SK-N-SH (cell line): ENCODE measurements at regions not wholly inside any gene's neighbourhood (a gene's known extent, or its start where the extent isn't known, plus 50 kb on each side); places are given as distances from the start of the nearest gene placed in this dataset.
"Not testable (repeated sequence)": the region's sequence is repeated elsewhere in the genome, so short reads cannot be mapped to it uniquely, and the experiment has no call there.

ENCODE experiments used
- EP300 ChIP-seq, 2 experiments: IDR thresholded peaks; 2 replicates each; pipeline versions ENCODE4 v1.4.0 to v1.6.1; 2012; ENCODE audit warnings: borderline replicate concordance in 1 of 2, low read depth in 1 of 2, low read length in 1 of 2
- FOXM1 ChIP-seq: IDR thresholded peaks from 2 replicates; pipeline ENCODE4 v1.4.0; 2012; ENCODE audit warnings: low read depth, mild to moderate bottlenecking
- GABPA ChIP-seq: IDR thresholded peaks from 2 replicates; pipeline ENCODE4 v1.4.0; 2012; ENCODE audit warnings: low read depth, mild to moderate bottlenecking
- JUND ChIP-seq: IDR thresholded peaks from 2 replicates; pipeline ENCODE4 v1.4.0; 2012
- MXI1 ChIP-seq: IDR thresholded peaks from 2 replicates; pipeline ENCODE4 v1.6.1; 2012; ENCODE audit warnings: mild to moderate bottlenecking, low read depth, low read length, improper control_type of control experiment
- NFIC ChIP-seq: IDR thresholded peaks from 2 replicates; pipeline ENCODE4 v1.4.0; 2012; ENCODE audit warnings: borderline replicate concordance
- RAD21 ChIP-seq: IDR thresholded peaks from 2 replicates; pipeline ENCODE4 v1.6.1; 2012; ENCODE audit warnings: mild to moderate bottlenecking, low read length
- RXRA ChIP-seq: IDR thresholded peaks from 2 replicates; pipeline ENCODE4 v1.4.0; 2012; ENCODE audit warnings: low read depth, mild to moderate bottlenecking, borderline replicate concordance
- SIN3A ChIP-seq: IDR thresholded peaks from 2 replicates; pipeline ENCODE4 v1.6.1; 2012; ENCODE audit warnings: low read depth, mild to moderate bottlenecking, low read length, moderate library complexity, borderline replicate concordance
- TF ChIP-seq, protein P1 (sequence below): fragments of 200-600 bp; sonication (generic); IDR thresholded peaks from 2 replicates; pipeline ENCODE4 v1.6.1; 2017; ENCODE audit warnings: antibody characterized with exemption, mild to moderate bottlenecking, moderate library complexity
- TF ChIP-seq, protein P2 (sequence below): fragments of 150-350 bp; IDR thresholded peaks from 2 replicates; pipeline ENCODE4 v1.6.1; 2017; ENCODE audit warnings: antibody characterized with exemption, low read length, low read depth, borderline replicate concordance
- TF ChIP-seq, protein P3 (sequence below): IDR thresholded peaks from 2 replicates; pipeline ENCODE4 v1.6.1; 2012; ENCODE audit warnings: mild to moderate bottlenecking, low read depth, low read length, moderate library complexity

- not testable (repeated sequence) for TF ChIP-seq SIN3A; MXI1; JUND; FOXM1; EP300 (IDR thresholded peaks at IDR 0.05; ENCODE audit: borderline replicate concordance in 1 of 2, low read depth in 1 of 2, low read length in 1 of 2); RAD21; RXRA; NFIC; GABPA
- TF ChIP-seq, protein P1, sequence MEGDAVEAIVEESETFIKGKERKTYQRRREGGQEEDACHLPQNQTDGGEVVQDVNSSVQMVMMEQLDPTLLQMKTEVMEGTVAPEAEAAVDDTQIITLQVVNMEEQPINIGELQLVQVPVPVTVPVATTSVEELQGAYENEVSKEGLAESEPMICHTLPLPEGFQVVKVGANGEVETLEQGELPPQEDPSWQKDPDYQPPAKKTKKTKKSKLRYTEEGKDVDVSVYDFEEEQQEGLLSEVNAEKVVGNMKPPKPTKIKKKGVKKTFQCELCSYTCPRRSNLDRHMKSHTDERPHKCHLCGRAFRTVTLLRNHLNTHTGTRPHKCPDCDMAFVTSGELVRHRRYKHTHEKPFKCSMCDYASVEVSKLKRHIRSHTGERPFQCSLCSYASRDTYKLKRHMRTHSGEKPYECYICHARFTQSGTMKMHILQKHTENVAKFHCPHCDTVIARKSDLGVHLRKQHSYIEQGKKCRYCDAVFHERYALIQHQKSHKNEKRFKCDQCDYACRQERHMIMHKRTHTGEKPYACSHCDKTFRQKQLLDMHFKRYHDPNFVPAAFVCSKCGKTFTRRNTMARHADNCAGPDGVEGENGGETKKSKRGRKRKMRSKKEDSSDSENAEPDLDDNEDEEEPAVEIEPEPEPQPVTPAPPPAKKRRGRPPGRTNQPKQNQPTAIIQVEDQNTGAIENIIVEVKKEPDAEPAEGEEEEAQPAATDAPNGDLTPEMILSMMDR: not testable (repeated sequence)
- TF ChIP-seq, protein P2, sequence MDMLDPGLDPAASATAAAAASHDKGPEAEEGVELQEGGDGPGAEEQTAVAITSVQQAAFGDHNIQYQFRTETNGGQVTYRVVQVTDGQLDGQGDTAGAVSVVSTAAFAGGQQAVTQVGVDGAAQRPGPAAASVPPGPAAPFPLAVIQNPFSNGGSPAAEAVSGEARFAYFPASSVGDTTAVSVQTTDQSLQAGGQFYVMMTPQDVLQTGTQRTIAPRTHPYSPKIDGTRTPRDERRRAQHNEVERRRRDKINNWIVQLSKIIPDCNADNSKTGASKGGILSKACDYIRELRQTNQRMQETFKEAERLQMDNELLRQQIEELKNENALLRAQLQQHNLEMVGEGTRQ: not testable (repeated sequence)
- TF ChIP-seq, protein P3, sequence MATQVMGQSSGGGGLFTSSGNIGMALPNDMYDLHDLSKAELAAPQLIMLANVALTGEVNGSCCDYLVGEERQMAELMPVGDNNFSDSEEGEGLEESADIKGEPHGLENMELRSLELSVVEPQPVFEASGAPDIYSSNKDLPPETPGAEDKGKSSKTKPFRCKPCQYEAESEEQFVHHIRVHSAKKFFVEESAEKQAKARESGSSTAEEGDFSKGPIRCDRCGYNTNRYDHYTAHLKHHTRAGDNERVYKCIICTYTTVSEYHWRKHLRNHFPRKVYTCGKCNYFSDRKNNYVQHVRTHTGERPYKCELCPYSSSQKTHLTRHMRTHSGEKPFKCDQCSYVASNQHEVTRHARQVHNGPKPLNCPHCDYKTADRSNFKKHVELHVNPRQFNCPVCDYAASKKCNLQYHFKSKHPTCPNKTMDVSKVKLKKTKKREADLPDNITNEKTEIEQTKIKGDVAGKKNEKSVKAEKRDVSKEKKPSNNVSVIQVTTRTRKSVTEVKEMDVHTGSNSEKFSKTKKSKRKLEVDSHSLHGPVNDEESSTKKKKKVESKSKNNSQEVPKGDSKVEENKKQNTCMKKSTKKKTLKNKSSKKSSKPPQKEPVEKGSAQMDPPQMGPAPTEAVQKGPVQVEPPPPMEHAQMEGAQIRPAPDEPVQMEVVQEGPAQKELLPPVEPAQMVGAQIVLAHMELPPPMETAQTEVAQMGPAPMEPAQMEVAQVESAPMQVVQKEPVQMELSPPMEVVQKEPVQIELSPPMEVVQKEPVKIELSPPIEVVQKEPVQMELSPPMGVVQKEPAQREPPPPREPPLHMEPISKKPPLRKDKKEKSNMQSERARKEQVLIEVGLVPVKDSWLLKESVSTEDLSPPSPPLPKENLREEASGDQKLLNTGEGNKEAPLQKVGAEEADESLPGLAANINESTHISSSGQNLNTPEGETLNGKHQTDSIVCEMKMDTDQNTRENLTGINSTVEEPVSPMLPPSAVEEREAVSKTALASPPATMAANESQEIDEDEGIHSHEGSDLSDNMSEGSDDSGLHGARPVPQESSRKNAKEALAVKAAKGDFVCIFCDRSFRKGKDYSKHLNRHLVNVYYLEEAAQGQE: not testable (repeated sequence)
Measured at GRCh38 chr4:127020831-127021230, 611.9 kb upstream of the INTU start.
